IMR-90 (cell line): ENCODE measurements at regions not wholly inside any gene's neighbourhood (a gene's known extent, or its start where the extent isn't known, plus 50 kb on each side); places are given as distances from the start of the nearest gene placed in this dataset.

Experiments used
- ATAC-seq: fragments of 200-7000 bp; cut with Tn5 transposase; 2 replicates; pipeline ENCODE4 v1.9.1; 2020; ENCODE audit warnings: low read depth, mild to moderate bottlenecking, moderate library complexity
- BruUV-seq: library from RNA; stranded (reverse); fragments of 400-500 nt; replicated peaks from 2 replicates; lab custom pipeline; 2021; lab: Mats Ljungman, UMichigan
- CTCF ChIA-PET: fragments of 300-600 bp; formaldehyde crosslinking; extraction: SDS; loops from one replicate; lab custom pipeline; 2021; ENCODE audit warnings: antibody characterized with exemption; lab: Yijun Ruan, JAX
- POLR2A ChIA-PET: fragments of 300-600 bp; sonication (Branson Sonifier 250); formaldehyde crosslinking; loops from one replicate; lab custom pipeline; 2022; ENCODE audit warnings: antibody characterized with exemption; ENCODE audit not compliant: unreplicated experiment; lab: Charles Lee
- DNase-seq: peaks from one replicate; pipeline ENCODE4 v3.0.0; 2013
- H2AFZ ChIP-seq: replicated peaks from 2 replicates; pipeline ENCODE3; 2013; ENCODE audit warnings: low read length, mild to moderate bottlenecking; ENCODE audit not compliant: poor library complexity
- H2AK5ac ChIP-seq: 2 replicates; pipeline ENCODE4 v1.6.1; 2013; ENCODE audit warnings: low read depth, low read length, inconsistent platforms
- H2AK9ac ChIP-seq: replicated peaks from 2 replicates; pipeline ENCODE3; 2013; ENCODE audit warnings: mild to moderate bottlenecking, low read depth, low read length, moderate library complexity; ENCODE audit not compliant: poor library complexity
- H2BK120ac ChIP-seq: 2 replicates; pipeline ENCODE4 v1.6.1; 2013; ENCODE audit warnings: low read depth, low read length, inconsistent platforms
- H2BK15ac ChIP-seq: 3 replicates; pipeline ENCODE4 v1.6.1; 2013; ENCODE audit warnings: low read depth, low read length, inconsistent platforms
- H2BK20ac ChIP-seq: 2 replicates; pipeline ENCODE4 v1.6.1; 2013; ENCODE audit warnings: low read depth, mild to moderate bottlenecking, inconsistent platforms, low read length, moderate library complexity
- H2BK5ac ChIP-seq: 2 replicates; pipeline ENCODE4 v1.6.1; 2013; ENCODE audit warnings: mild to moderate bottlenecking, low read depth, low read length, inconsistent platforms; ENCODE audit not compliant: poor library complexity, severe bottlenecking
- H3K14ac ChIP-seq: replicated peaks from 2 replicates; pipeline ENCODE4 v1.6.1; 2013; ENCODE audit warnings: low read depth, low read length, inconsistent platforms
- H3K18ac ChIP-seq: 2 replicates; pipeline ENCODE4 v1.6.1; 2013; ENCODE audit warnings: low read depth, low read length, control low read depth
- H3K23ac ChIP-seq: 2 replicates; pipeline ENCODE4 v1.6.1; 2013; ENCODE audit warnings: low read depth, low read length, inconsistent platforms
- H3K27ac ChIP-seq: 2 replicates; pipeline ENCODE4 v1.5.1; 2013; ENCODE audit warnings: mild to moderate bottlenecking, control low read depth, low read length; ENCODE audit not compliant: insufficient read depth
- H3K27me3 ChIP-seq: 2 replicates; pipeline ENCODE4 v1.6.1; 2013; ENCODE audit warnings: low read length; ENCODE audit not compliant: control insufficient read depth, insufficient read depth
- H3K36me3 ChIP-seq: 2 replicates; pipeline ENCODE4 v1.6.1; 2013; ENCODE audit warnings: low read length, mixed read lengths; ENCODE audit not compliant: control insufficient read depth, insufficient read depth
- H3K4ac ChIP-seq: 2 replicates; pipeline ENCODE4 v1.6.1; 2013; ENCODE audit warnings: low read depth, low read length, inconsistent platforms
- H3K4me1 ChIP-seq: 2 replicates; pipeline ENCODE4 v1.6.1; 2013; ENCODE audit warnings: low read length, mixed read lengths; ENCODE audit not compliant: control insufficient read depth, insufficient read depth
- H3K4me2 ChIP-seq: 2 replicates; pipeline ENCODE4 v1.6.1; 2013; ENCODE audit warnings: low read depth, mild to moderate bottlenecking, control low read depth, low read length, moderate library complexity
- H3K4me3 ChIP-seq: 2 replicates; pipeline ENCODE4 v1.5.1; 2013; ENCODE audit warnings: low read depth, mild to moderate bottlenecking, control low read depth, low read length, moderate library complexity; ENCODE audit not compliant: insufficient read depth
- H3K56ac ChIP-seq: 2 replicates; pipeline ENCODE4 v1.6.1; 2013; ENCODE audit warnings: low read length, inconsistent platforms; ENCODE audit not compliant: insufficient read depth; ENCODE audit errors: extremely low read depth
- H3K79me1 ChIP-seq, 2 experiments: 2 replicates each; pipeline ENCODE4 v1.6.1; 2013; ENCODE audit warnings: low read length in 2 of 2, inconsistent platforms in 1 of 2, low read depth in 1 of 2
- H3K9ac ChIP-seq: 2 replicates; pipeline ENCODE4 v1.6.1; 2013; ENCODE audit warnings: low read depth, low read length, control low read depth
- H3K9me1 ChIP-seq: 2 replicates; pipeline ENCODE4 v1.6.1; 2013; ENCODE audit warnings: low read length, inconsistent platforms; ENCODE audit not compliant: insufficient read depth
- H3K9me3 ChIP-seq: 2 replicates; pipeline ENCODE4 v1.6.1; 2013; ENCODE audit warnings: low read length; ENCODE audit not compliant: control insufficient read depth, insufficient read depth
- H4K20me1 ChIP-seq: 2 replicates; pipeline ENCODE4 v1.6.1; 2013; ENCODE audit warnings: low read length, inconsistent platforms; ENCODE audit not compliant: insufficient read depth
- H4K5ac ChIP-seq: 2 replicates; pipeline ENCODE4 v1.6.1; 2013; ENCODE audit warnings: mild to moderate bottlenecking, low read depth, low read length, control low read depth
- H4K8ac ChIP-seq, 2 experiments: 2 replicates each; pipeline ENCODE4 v1.6.1; 2013; ENCODE audit warnings: low read depth in 2 of 2, low read length in 2 of 2, control low read depth in 1 of 2, inconsistent platforms in 1 of 2
- H4K91ac ChIP-seq: 2 replicates; pipeline ENCODE4 v1.6.1; 2013; ENCODE audit warnings: low read depth, low read length, inconsistent platforms; ENCODE audit not compliant: insufficient read depth
- BHLHE40 ChIP-seq: fragments of 150-350 bp; IDR thresholded peaks from 2 replicates; pipeline ENCODE4 v1.6.1; 2016; ENCODE audit warnings: mild to moderate bottlenecking, low read depth, low read length
- CEBPB ChIP-seq: IDR thresholded peaks from 2 replicates; pipeline ENCODE4 v1.6.1; 2012; ENCODE audit warnings: low read depth, low read length, improper control_type of control experiment
- CHD1 ChIP-seq: IDR thresholded peaks from 2 replicates; pipeline ENCODE4 v1.6.1; 2012; ENCODE audit warnings: low read depth, low read length, improper control_type of control experiment
- CTCF ChIP-seq: conservative IDR thresholded peaks from 2 replicates; pipeline ENCODE4 v1.5.1; 2012; ENCODE audit warnings: mild to moderate bottlenecking, low read depth, low read length, improper control_type of control experiment
- ELK1 ChIP-seq: fragments of 150-350 bp; IDR thresholded peaks from 2 replicates; pipeline ENCODE4 v1.6.1; 2016; ENCODE audit warnings: low read depth, mild to moderate bottlenecking, low read length, moderate library complexity, borderline replicate concordance
- FOS ChIP-seq: fragments of 150-350 bp; IDR thresholded peaks from 2 replicates; pipeline ENCODE4 v1.6.1; 2016; ENCODE audit warnings: low read depth, low read length
- MAFK ChIP-seq: IDR thresholded peaks from 2 replicates; pipeline ENCODE4 v1.6.1; 2012; ENCODE audit warnings: low read depth, low read length, improper control_type of control experiment
- MAZ ChIP-seq: IDR thresholded peaks from 2 replicates; pipeline ENCODE4 v1.6.1; 2012; ENCODE audit warnings: low read depth, mild to moderate bottlenecking, low read length, improper control_type of control experiment, moderate library complexity, borderline replicate concordance
- MXI1 ChIP-seq: IDR thresholded peaks from 2 replicates; pipeline ENCODE4 v1.6.1; 2012; ENCODE audit warnings: low read depth, mild to moderate bottlenecking, low read length, moderate library complexity, borderline replicate concordance
- NFE2L2 ChIP-seq: fragments of 150-350 bp; IDR thresholded peaks from 2 replicates; pipeline ENCODE4 v1.6.1; 2016; ENCODE audit warnings: low read depth, mild to moderate bottlenecking, low read length
- RAD21 ChIP-seq: IDR thresholded peaks from 2 replicates; pipeline ENCODE4 v1.6.1; 2012; ENCODE audit warnings: low read length, improper control_type of control experiment
- RFX5 ChIP-seq: IDR thresholded peaks from 2 replicates; pipeline ENCODE4 v1.8.0; 2012; ENCODE audit warnings: low read depth, mild to moderate bottlenecking, low read length, moderate library complexity
- SMC3 ChIP-seq: fragments of 150-350 bp; IDR thresholded peaks from 2 replicates; pipeline ENCODE4 v1.6.1; 2016; ENCODE audit warnings: low read depth, mild to moderate bottlenecking, antibody characterized with exemption, low read length, moderate library complexity
- USF2 ChIP-seq: fragments of 150-350 bp; IDR thresholded peaks from 2 replicates; pipeline ENCODE4 v1.6.1; 2017; ENCODE audit warnings: mild to moderate bottlenecking, antibody characterized with exemption, low read length, low read depth
- WGBS, 2 experiments: methylation state at CpG; one replicate each; pipeline versions ENCODE4 v1.1.5 to v1.1.7; 2013; ENCODE audit warnings: missing lambda C conversion rate in 2 of 2; ENCODE audit not compliant: insufficient read length in 1 of 2; ENCODE audit errors: extremely low coverage in 2 of 2; 5-methylcytosine and 5-hydroxymethylcytosine counted together
- dilution Hi-C: fragments of 300-500 bp; cut with HindIII; formaldehyde crosslinking; loops from one replicate; pipeline ENCODE4 v1.14.3; 2018; ENCODE audit warnings: low sequenced_read_pairs; ENCODE audit not compliant: unreplicated experiment
- in situ Hi-C: fragments of 300-500 bp; cut with MboI; formaldehyde crosslinking; loops from 3 replicates; pipeline ENCODE4 v1.14.3; 2019; ENCODE audit warnings: low sequenced_read_pairs, inconsistent platforms, mixed read lengths
- intact Hi-C: fragments of 100-400 bp; cut with micrococcal nuclease; formaldehyde crosslinking; loops from 2 replicates; pipeline ENCODE4 v1.10.0; 2022

- Histone ChIP-seq H2BK120ac (no peak overlapping the region), H3K14ac (no peak overlapping the region), H3K4me2 (no peak overlapping the region), H2AK5ac (no peak overlapping the region), H4K91ac (no peak overlapping the region), H2BK5ac (no peak overlapping the region), H2AK9ac (no peak overlapping the region), H3K36me3 (no peaks in the 10 kb centered on the region), H3K56ac (no peak overlapping the region), H3K4me3 (no peak overlapping the region), H3K9me1 (no peaks in the 10 kb centered on the region), H2BK20ac (no peak overlapping the region), H2BK15ac (no peak overlapping the region), H2AFZ (no peak overlapping the region), H3K79me1 (no peaks in the 10 kb centered on the region), H3K9me3 (no peaks in the 10 kb centered on the region), H3K4ac (no peak overlapping the region), H3K18ac (no peak overlapping the region), H3K4me1 (no peaks in the 10 kb centered on the region), H3K27me3 (no peaks in the 10 kb centered on the region), H4K5ac (no peak overlapping the region), H3K9ac (no peak overlapping the region), H3K23ac (no peak overlapping the region), H4K20me1 (no peaks in the 10 kb centered on the region), H3K27ac (no peak overlapping the region), H4K8ac (no peak overlapping the region)
- in situ Hi-C loops, result no loop called here
- no TSS peak for BruUV-seq
- intact Hi-C loops, result no loop called here
- WGBS, 2 experiments, result no CpG with 5 or more reads among the region's 1 CpG
- CTCF ChIA-PET, result no interaction called here
- dilution Hi-C loops, result no loop called here
- ATAC-seq, result no peak
- POLR2A ChIA-PET, result no interaction called here
- TF ChIP-seq CTCF (no peak), FOS (no peak), CEBPB (no peak), NFE2L2 (no peak), RAD21 (no peak), USF2 (no peak), SMC3 (no peak), MAFK (no peak), RFX5 (no peak), ELK1 (no peak), BHLHE40 (no peak), CHD1 (no peak), MAZ (no peak), MXI1 (no peak)
- DNase-seq, result no peak
These were observed 369.5 kb downstream of the TMEM167A start for GRCh38 chr5:82707741-82708140.
